C4-2B (cell line): ENCODE measurements at regions not wholly inside any gene's neighbourhood (a gene's known extent, or its start where the extent isn't known, plus 50 kb on each side); places are given as distances from the start of the nearest gene placed in this dataset.

ENCODE experiments used
- CTCF ChIP-seq: fragments of 450-650 bp; conservative IDR thresholded peaks from 2 replicates; pipeline ENCODE4 v1.5.1; 2017; ENCODE audit warnings: mild to moderate bottlenecking
- ZFX ChIP-seq: fragments of 450-650 bp; IDR thresholded peaks from 2 replicates; pipeline ENCODE4 v1.6.1; 2017

GRCh38 chr10:118835682-118836326, 81.0 kb upstream of the CACUL1 start:
- TF ChIP-seq CTCF (no peak), ZFX (no peak)
